C4-2B (cell line): ENCODE measurements at regions not wholly inside any gene's neighbourhood (a gene's known extent, or its start where the extent isn't known, plus 50 kb on each side); places are given as distances from the start of the nearest gene placed in this dataset.
"Not testable (repeated sequence)": the region's sequence is repeated elsewhere in the genome, so short reads cannot be mapped to it uniquely, and the experiment has no call there.

Experiments
- ZFX ChIP-seq: fragments of 450-650 bp; IDR thresholded peaks from 2 replicates; pipeline ENCODE4 v1.6.1; 2017
- TF ChIP-seq, protein P1 (sequence below): fragments of 450-650 bp; conservative IDR thresholded peaks from 2 replicates; pipeline ENCODE4 v1.5.1; 2017; ENCODE audit warnings: mild to moderate bottlenecking

DNA sequence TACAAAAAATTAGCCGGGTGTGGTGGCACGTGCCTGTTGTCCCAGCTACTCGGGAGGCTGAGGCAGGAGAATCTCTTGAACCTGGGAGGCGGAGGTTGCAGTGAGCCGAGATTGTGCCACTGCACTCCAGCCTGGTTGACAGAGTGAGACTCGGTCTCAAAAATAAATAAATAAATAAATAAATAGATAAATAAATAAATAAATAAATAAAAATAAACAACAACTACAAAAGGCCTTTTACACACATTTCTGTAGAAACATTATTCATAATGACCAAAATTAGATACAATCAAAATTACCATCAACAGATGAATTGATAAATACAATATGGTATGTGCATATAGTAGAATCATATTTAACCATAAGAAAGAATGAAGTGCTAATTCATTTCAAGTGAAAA lies 96.7 kb downstream of the LPAR4 start:
- TF ChIP-seq, protein P1, sequence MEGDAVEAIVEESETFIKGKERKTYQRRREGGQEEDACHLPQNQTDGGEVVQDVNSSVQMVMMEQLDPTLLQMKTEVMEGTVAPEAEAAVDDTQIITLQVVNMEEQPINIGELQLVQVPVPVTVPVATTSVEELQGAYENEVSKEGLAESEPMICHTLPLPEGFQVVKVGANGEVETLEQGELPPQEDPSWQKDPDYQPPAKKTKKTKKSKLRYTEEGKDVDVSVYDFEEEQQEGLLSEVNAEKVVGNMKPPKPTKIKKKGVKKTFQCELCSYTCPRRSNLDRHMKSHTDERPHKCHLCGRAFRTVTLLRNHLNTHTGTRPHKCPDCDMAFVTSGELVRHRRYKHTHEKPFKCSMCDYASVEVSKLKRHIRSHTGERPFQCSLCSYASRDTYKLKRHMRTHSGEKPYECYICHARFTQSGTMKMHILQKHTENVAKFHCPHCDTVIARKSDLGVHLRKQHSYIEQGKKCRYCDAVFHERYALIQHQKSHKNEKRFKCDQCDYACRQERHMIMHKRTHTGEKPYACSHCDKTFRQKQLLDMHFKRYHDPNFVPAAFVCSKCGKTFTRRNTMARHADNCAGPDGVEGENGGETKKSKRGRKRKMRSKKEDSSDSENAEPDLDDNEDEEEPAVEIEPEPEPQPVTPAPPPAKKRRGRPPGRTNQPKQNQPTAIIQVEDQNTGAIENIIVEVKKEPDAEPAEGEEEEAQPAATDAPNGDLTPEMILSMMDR = not testable (repeated sequence)
- not testable (repeated sequence) for TF ChIP-seq ZFX
